ENCODE measurements at regions not wholly inside any gene's neighbourhood (a gene's known extent, or its start where the extent isn't known, plus 50 kb on each side); places are given as distances from the start of the nearest gene placed in this dataset.

DNA sequence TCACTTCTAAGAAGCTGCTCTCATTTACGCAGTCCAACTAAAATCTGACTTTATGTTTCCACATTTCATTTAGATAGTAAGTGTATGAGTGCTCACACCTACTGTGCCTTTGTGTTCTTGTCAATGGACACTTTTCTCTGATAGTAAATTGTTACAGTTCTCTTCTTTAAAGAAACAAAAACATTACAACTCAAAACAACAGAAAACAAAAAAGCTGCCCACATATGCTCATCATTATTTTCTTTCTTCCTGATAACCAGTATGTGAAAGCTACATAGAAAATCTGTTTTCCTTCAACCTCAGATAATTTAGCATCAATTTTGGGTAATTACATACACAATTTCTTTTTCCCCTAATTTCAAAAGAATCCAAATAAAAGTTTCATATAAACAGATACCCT lies 1247.8 kb upstream of the NXPH2 start:
- intact Hi-C loops (cut with micrococcal nuclease), result no loop called here
- H3K9ac ChIP-seq (ENCODE audit: low read length), result no peak overlapping the region
- no peak for DNase-seq
- H3K4me3 Mint-ChIP-seq, result no peak overlapping the region
- no peaks in the 10 kb centered on the region for H3K4me1 ChIP-seq (ENCODE audit: control insufficient read depth in 2 of 2, insufficient read depth in 2 of 2, low read length in 2 of 2)
- H3K27ac Mint-ChIP-seq, result no peak overlapping the region
- no peaks in the 10 kb centered on the region for H3K4me1 Mint-ChIP-seq
- H3K27me3 ChIP-seq (replicated peaks in 1 of 4; ENCODE audit: control extremely low read depth in 1 of 4, control insufficient read depth in 3 of 4, insufficient read depth in 4 of 4, low read length in 3 of 4), result no peaks in the 10 kb centered on the region
- no peaks in the 10 kb centered on the region for H3K79me2 ChIP-seq (ENCODE audit: control insufficient read depth, insufficient read depth, low read length)
- H2AFZ ChIP-seq (ENCODE audit: insufficient read depth, low read depth, low read length, poor library complexity, severe bottlenecking), result no peak overlapping the region
- H3K27me3 Mint-ChIP-seq, result no peaks in the 10 kb centered on the region
- no peak overlapping the region for H3K4me3 ChIP-seq (ENCODE audit: control extremely low read depth in 1 of 5, extremely low read depth in 1 of 5, insufficient read depth in 1 of 5, low read depth in 2 of 5, low read length in 4 of 5)
- H3K9me3 Mint-ChIP-seq (ENCODE audit: insufficient read depth), result no peaks in the 10 kb centered on the region
- WGBS (ENCODE audit: insufficient coverage), result no CpG with 5 or more reads among the region's 1 CpG
- CTCF ChIA-PET, result no interaction called here
- POLR2A ChIA-PET, result no interaction called here
- ATAC-seq (ENCODE audit: low read depth), result no peak
- no peaks in the 10 kb centered on the region for H3K36me3 ChIP-seq (replicated peaks in 1 of 2; ENCODE audit: control extremely low read depth in 1 of 2, control insufficient read depth in 1 of 2, extremely low read depth in 1 of 2, insufficient read depth in 2 of 2, low read length in 1 of 2)
- H4K20me1 ChIP-seq (ENCODE audit: control insufficient read depth, insufficient read depth, low read length, poor library complexity, severe bottlenecking), result no peaks in the 10 kb centered on the region
- H3K9me3 ChIP-seq (ENCODE audit: control extremely low read depth in 1 of 3, control insufficient read depth in 2 of 3, insufficient read depth in 1 of 3, low read length in 2 of 3), result peaks cover 0 to 6% (median 0%) of the 10 kb centered on the region in 3 donors
- no peak overlapping the region for H3K4me2 ChIP-seq (replicated peaks; ENCODE audit: low read depth, low read length, poor library complexity, severe bottlenecking)
- H3K27ac ChIP-seq (ENCODE audit: low read length in 2 of 2), result no peak overlapping the region
- TF ChIP-seq, protein P1, sequence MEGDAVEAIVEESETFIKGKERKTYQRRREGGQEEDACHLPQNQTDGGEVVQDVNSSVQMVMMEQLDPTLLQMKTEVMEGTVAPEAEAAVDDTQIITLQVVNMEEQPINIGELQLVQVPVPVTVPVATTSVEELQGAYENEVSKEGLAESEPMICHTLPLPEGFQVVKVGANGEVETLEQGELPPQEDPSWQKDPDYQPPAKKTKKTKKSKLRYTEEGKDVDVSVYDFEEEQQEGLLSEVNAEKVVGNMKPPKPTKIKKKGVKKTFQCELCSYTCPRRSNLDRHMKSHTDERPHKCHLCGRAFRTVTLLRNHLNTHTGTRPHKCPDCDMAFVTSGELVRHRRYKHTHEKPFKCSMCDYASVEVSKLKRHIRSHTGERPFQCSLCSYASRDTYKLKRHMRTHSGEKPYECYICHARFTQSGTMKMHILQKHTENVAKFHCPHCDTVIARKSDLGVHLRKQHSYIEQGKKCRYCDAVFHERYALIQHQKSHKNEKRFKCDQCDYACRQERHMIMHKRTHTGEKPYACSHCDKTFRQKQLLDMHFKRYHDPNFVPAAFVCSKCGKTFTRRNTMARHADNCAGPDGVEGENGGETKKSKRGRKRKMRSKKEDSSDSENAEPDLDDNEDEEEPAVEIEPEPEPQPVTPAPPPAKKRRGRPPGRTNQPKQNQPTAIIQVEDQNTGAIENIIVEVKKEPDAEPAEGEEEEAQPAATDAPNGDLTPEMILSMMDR (IDR thresholded peaks at IDR 0.05), result no peak
- no peak for TF ChIP-seq EZH2 (IDR thresholded peaks at IDR 0.05; ENCODE audit: borderline replicate concordance, insufficient read depth, low read depth, low read length, poor library complexity, severe bottlenecking)

DNA sequence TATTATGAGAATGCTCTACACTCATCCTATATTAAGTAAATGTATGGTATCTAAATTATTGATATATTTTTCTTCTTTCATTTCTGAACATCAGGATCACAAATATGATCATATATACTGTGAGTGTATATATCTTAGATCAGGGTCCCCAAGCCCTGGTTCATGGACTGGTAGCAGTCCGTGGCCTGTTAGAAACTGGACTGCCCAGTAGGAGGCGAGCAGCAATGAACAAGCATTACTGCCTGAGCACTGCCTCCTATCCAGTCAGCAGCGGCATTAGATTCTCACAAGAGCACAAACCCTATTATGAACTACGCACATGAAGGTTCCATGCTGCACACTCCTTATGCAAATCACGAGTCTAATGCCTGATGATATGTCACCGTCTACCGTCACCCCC lies 1247.1 kb upstream of the NXPH2 start:
- intact Hi-C loops (cut with micrococcal nuclease), result no loop called here
- POLR2A ChIA-PET, result no interaction called here
- Mint-ChIP-seq H3K4me3 (no peak overlapping the region), H3K27ac (no peak overlapping the region), H3K4me1 (no peaks in the 10 kb centered on the region), H3K9me3 (ENCODE audit: insufficient read depth) (no peaks in the 10 kb centered on the region), H3K27me3 (no peaks in the 10 kb centered on the region)
- no peaks in the 10 kb centered on the region for H3K79me2 ChIP-seq (ENCODE audit: control insufficient read depth, insufficient read depth, low read length)
- WGBS (ENCODE audit: insufficient coverage), result 88% methylated on average over 4 of the region's 7 CpGs
- no peak for TF ChIP-seq EZH2 (IDR thresholded peaks at IDR 0.05; ENCODE audit: borderline replicate concordance, insufficient read depth, low read depth, low read length, poor library complexity, severe bottlenecking)
- TF ChIP-seq, protein P1 (IDR thresholded peaks at IDR 0.05), result no peak
- no peaks in the 10 kb centered on the region for H3K36me3 ChIP-seq (replicated peaks in 1 of 2; ENCODE audit: control extremely low read depth in 1 of 2, control insufficient read depth in 1 of 2, extremely low read depth in 1 of 2, insufficient read depth in 2 of 2, low read length in 1 of 2)
- CTCF ChIA-PET, result no interaction called here
- H3K27me3 ChIP-seq (replicated peaks in 1 of 4; ENCODE audit: control extremely low read depth in 1 of 4, control insufficient read depth in 3 of 4, insufficient read depth in 4 of 4, low read length in 3 of 4), result no peaks in the 10 kb centered on the region
- H2AFZ ChIP-seq (ENCODE audit: insufficient read depth, low read depth, low read length, poor library complexity, severe bottlenecking), result no peak overlapping the region
- no peaks in the 10 kb centered on the region for H4K20me1 ChIP-seq (ENCODE audit: control insufficient read depth, insufficient read depth, low read length, poor library complexity, severe bottlenecking)
- no peak for DNase-seq
- H3K4me2 ChIP-seq (replicated peaks; ENCODE audit: low read depth, low read length, poor library complexity, severe bottlenecking), result no peak overlapping the region
- no peak for ATAC-seq (ENCODE audit: low read depth)
- no peak overlapping the region for H3K4me3 ChIP-seq (ENCODE audit: control extremely low read depth in 1 of 5, extremely low read depth in 1 of 5, insufficient read depth in 1 of 5, low read depth in 2 of 5, low read length in 4 of 5)
- no peaks in the 10 kb centered on the region for H3K4me1 ChIP-seq (ENCODE audit: control insufficient read depth in 2 of 2, insufficient read depth in 2 of 2, low read length in 2 of 2)
- peaks cover 0 to 6% (median 0%) of the 10 kb centered on the region in 3 donors for H3K9me3 ChIP-seq (ENCODE audit: control extremely low read depth in 1 of 3, control insufficient read depth in 2 of 3, insufficient read depth in 1 of 3, low read length in 2 of 3)
- no peak overlapping the region for H3K27ac ChIP-seq (ENCODE audit: low read length in 2 of 2)
- no peak overlapping the region for H3K9ac ChIP-seq (ENCODE audit: low read length)

Measured in B cell (primary cell).